ENCODE measurements at regions not wholly inside any gene's neighbourhood (a gene's known extent, or its start where the extent isn't known, plus 50 kb on each side); places are given as distances from the start of the nearest gene placed in this dataset.

DNA sequence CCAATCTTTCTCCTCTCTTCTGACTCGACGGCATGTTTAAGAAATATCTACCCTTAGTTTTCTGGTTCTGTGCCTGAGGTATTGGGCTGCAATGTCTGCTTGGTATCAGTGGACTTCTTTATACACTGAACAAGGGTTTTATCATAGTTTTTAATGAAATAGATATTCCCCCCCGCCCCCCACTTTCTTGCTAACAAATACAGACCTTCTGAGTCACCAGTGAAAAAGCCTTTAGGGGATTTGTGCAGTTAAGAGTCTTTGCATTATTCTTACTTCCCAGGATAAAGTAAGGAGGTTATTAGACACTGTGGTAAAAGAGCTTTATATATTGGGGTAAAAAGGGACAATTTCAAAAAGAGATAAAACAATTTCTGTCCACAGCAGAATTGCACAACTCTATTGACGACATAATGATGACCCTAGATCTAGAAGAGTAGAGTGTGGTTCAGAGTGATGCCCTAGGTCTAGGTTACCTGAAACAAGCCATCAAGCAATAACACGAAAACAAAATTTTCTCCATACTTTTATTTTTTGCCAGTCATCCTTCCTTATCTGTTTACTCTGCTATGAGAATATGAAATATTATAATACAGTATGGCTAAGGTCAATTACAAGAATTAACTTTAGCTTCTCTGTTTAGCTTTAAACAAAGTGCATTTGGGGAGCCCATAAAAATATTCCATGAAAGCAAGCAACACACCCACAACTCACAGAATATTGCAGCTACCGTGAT, 110.7 kb downstream of the PLK2 start:
- Histone ChIP-seq H3K9ac (replicated peaks in 1 of 4; ENCODE audit: extremely low read depth in 1 of 4, low read depth in 3 of 4, low read length in 3 of 4) (no peak overlapping the region), H3K4me1 (replicated peaks in 1 of 4; ENCODE audit: control insufficient read depth in 3 of 4, insufficient read depth in 4 of 4, low read length in 3 of 4) (no peaks in the 10 kb centered on the region; a peak in 1 of 7 replicates), H4K5ac (ENCODE audit: insufficient read length, low read depth, low read length) (no peak overlapping the region), H3K23me2 (ENCODE audit: low read depth, low read length) (no peaks in the 10 kb centered on the region), H3K4me2 (ENCODE audit: insufficient read depth in 1 of 2, low read depth in 2 of 2, low read length in 2 of 2) (no peak overlapping the region), H3K18ac (ENCODE audit: extremely low read depth, low read length) (no peak overlapping the region), H3K4ac (replicated peaks; ENCODE audit: insufficient read length, low read depth, low read length) (no peak overlapping the region), H2BK120ac (replicated peaks; ENCODE audit: low read depth, low read length) (no peak overlapping the region), H3K27ac (ENCODE audit: low read depth, low read length) (no peak overlapping the region), H4K20me1 (replicated peaks in 1 of 2; ENCODE audit: control insufficient read depth in 1 of 2, insufficient read depth in 2 of 2, low read length in 2 of 2) (no peaks in the 10 kb centered on the region), H3K9me3 (ENCODE audit: insufficient read depth in 2 of 2, low read depth in 1 of 2, low read length in 1 of 2) (no peaks in the 10 kb centered on the region), H2BK15ac (ENCODE audit: low read length) (no peak overlapping the region), H2BK12ac (ENCODE audit: low read depth, low read length) (no peak overlapping the region), H2BK5ac (ENCODE audit: low read depth, low read length) (no peak overlapping the region), H3K4me3 (ENCODE audit: extremely low read depth in 1 of 4, insufficient read depth in 2 of 4, low read depth in 3 of 4, low read length in 4 of 4) (no peak overlapping the region), H3K14ac (ENCODE audit: insufficient read length) (no peak overlapping the region), H2AK5ac (ENCODE audit: low read depth, low read length) (no peak overlapping the region), H3K36me3 (ENCODE audit: control insufficient read depth in 2 of 4, insufficient read depth in 4 of 4, low read length in 3 of 4) (no peaks in the 10 kb centered on the region), H3K79me2 (ENCODE audit: control insufficient read depth in 1 of 2, insufficient read depth in 2 of 2, low read length in 2 of 2) (no peaks in the 10 kb centered on the region), H3K23ac (ENCODE audit: insufficient read length) (no peak overlapping the region), H3K27me3 (replicated peaks in 1 of 4; ENCODE audit: control insufficient read depth in 3 of 4, extremely low read depth in 1 of 4, insufficient read depth in 3 of 4, low read length in 3 of 4) (no peaks in the 10 kb centered on the region), H2BK20ac (ENCODE audit: low read length) (no peak overlapping the region), H2AFZ (ENCODE audit: low read length) (no peak overlapping the region), H3K56ac (replicated peaks; ENCODE audit: insufficient read length, low read depth, low read length) (no peak overlapping the region), H3K79me1 (ENCODE audit: low read depth, low read length) (no peaks in the 10 kb centered on the region), H4K8ac (ENCODE audit: extremely low read depth, insufficient read depth, low read length) (no peak overlapping the region), H4K91ac (replicated peaks; ENCODE audit: insufficient read length, low read length) (no peak overlapping the region)
- POLR2A ChIA-PET (ENCODE audit: partially characterized antibody), result no interaction called here
- 88 to 100% methylated on average over 2 to 6 of the region's 6 CpGs for WGBS, 2 experiments (ENCODE audit: extremely low coverage in 1 of 2, insufficient coverage in 1 of 2, insufficient read length in 1 of 2, insufficient replicate concordance in 2 of 2, low coverage in 1 of 2, low lambda C conversion rate in 2 of 2, missing lambda C conversion rate in 1 of 2)
- TF ChIP-seq NANOG (IDR thresholded peaks at IDR 0.05; ENCODE audit: insufficient read depth, low read depth, low read length, poor library complexity, severe bottlenecking) (no peak), SP4 (IDR thresholded peaks at IDR 0.05; ENCODE audit: low read length) (no peak), SP1 (IDR thresholded peaks at IDR 0.05; ENCODE audit: low read depth, low read length) (no peak), SIRT6 (IDR thresholded peaks at IDR 0.05; ENCODE audit: low read length) (no peak), BRCA1 (IDR thresholded peaks at IDR 0.05; ENCODE audit: low read depth, low read length) (no peak), CTBP2 (IDR thresholded peaks at IDR 0.05; ENCODE audit: borderline replicate concordance, insufficient read depth, insufficient read length, low read length) (no peak), NRF1 (IDR thresholded peaks at IDR 0.05; ENCODE audit: low read depth, low read length) (no peak), EP300 (IDR thresholded peaks at IDR 0.05; ENCODE audit: borderline replicate concordance in 1 of 2, low read depth in 2 of 2, low read length in 2 of 2) (no peak), RBBP5 (IDR thresholded peaks at IDR 0.05; ENCODE audit: borderline replicate concordance, low read depth, low read length) (no peak), EGR1 (IDR thresholded peaks at IDR 0.05; ENCODE audit: borderline replicate concordance, low read depth, low read length) (no peak), ZNF274 (IDR thresholded peaks at IDR 0.05; ENCODE audit: borderline replicate concordance, extremely low read depth, low read length) (no peak)
- TF ChIP-seq, protein P1, sequence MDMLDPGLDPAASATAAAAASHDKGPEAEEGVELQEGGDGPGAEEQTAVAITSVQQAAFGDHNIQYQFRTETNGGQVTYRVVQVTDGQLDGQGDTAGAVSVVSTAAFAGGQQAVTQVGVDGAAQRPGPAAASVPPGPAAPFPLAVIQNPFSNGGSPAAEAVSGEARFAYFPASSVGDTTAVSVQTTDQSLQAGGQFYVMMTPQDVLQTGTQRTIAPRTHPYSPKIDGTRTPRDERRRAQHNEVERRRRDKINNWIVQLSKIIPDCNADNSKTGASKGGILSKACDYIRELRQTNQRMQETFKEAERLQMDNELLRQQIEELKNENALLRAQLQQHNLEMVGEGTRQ (IDR thresholded peaks at IDR 0.05; ENCODE audit: low read length), result no peak
- FAIRE-seq, result no peak
- no peak for DNase-seq (ENCODE audit: low read depth in 1 of 2, low spot score in 2 of 2)
- CTCF ChIA-PET (ENCODE audit: partially characterized antibody), result no interaction called here

Measured in H1 (cell line).